CMK (cell line): ENCODE measurements at regions not wholly inside any gene's neighbourhood (a gene's known extent, or its start where the extent isn't known, plus 50 kb on each side); places are given as distances from the start of the nearest gene placed in this dataset.
"Not testable (repeated sequence)": the region's sequence is repeated elsewhere in the genome, so short reads cannot be mapped to it uniquely, and the experiment has no call there.

Experiments
- DNase-seq: peaks from one replicate; pipeline ENCODE4 v3.0.0-alpha.2; 2010; ENCODE audit warnings: low read depth

GRCh38 chrX:140447150-140447549 lies 57.7 kb downstream of the SOX3 start:
- no peak for DNase-seq

- DNase-seq: no peak
Observed at GRCh38 chrX:140440876-140441275, 64.0 kb downstream of the SOX3 start.

GRCh38 chrX:140439476-140439875 lies 65.4 kb downstream of the SOX3 start:
- DNase-seq: no peak

GRCh38 chrX:140434347-140434746 lies 70.5 kb downstream of the SOX3 start:
- DNase-seq: no peak

GRCh38 chrX:140433582-140433981 lies 71.3 kb downstream of the SOX3 start:
- no peak for DNase-seq

GRCh38 chrX:140432346-140433175 lies 72.3 kb downstream of the SOX3 start:
- no peak for DNase-seq

GRCh38 chrX:140431521-140431920 lies 73.3 kb downstream of the SOX3 start:
- no peak for DNase-seq

GRCh38 chrX:140425712-140426395 lies 79.0 kb downstream of the SOX3 start:
- DNase-seq: no peak

GRCh38 chrX:140422501-140422900 lies 82.4 kb downstream of the SOX3 start:
- DNase-seq: no peak

- not testable (repeated sequence) for DNase-seq
Observed at GRCh38 chrX:140402131-140402530, 102.7 kb downstream of the SOX3 start.

GRCh38 chrX:140396326-140396725 lies 108.5 kb downstream of the SOX3 start:
- DNase-seq: not testable (repeated sequence)

- DNase-seq: no peak
Observed at GRCh38 chrX:140393507-140393906, 111.4 kb downstream of the SOX3 start.

GRCh38 chrX:140391313-140391712 lies 113.6 kb downstream of the SOX3 start:
- no peak for DNase-seq

- DNase-seq: no peak
Observed at GRCh38 chrX:140389331-140389730, 115.5 kb downstream of the SOX3 start.

- DNase-seq: no peak
Observed at GRCh38 chrX:140362861-140363260, 142.0 kb downstream of the SOX3 start.

- DNase-seq: no peak
Observed at GRCh38 chrX:140360924-140361323, 143.9 kb downstream of the SOX3 start.

- DNase-seq: no peak
Observed at GRCh38 chrX:140360284-140360683, 144.6 kb downstream of the SOX3 start.

- DNase-seq: no peak
Observed at GRCh38 chrX:140355922-140356321, 148.9 kb downstream of the SOX3 start.

- DNase-seq: no peak
Observed at GRCh38 chrX:140355429-140355828, 149.4 kb downstream of the SOX3 start.

GRCh38 chrX:140354431-140355120 lies 150.3 kb downstream of the SOX3 start:
- no peak for DNase-seq

- no peak for DNase-seq
Observed at GRCh38 chrX:140346729-140347128, 158.1 kb downstream of the SOX3 start.

GRCh38 chrX:140343226-140343868 lies 161.5 kb downstream of the SOX3 start:
- no peak for DNase-seq
